Lower leg skin (tissue), 3 donors: ENCODE measurements at regions not wholly inside any gene's neighbourhood (a gene's known extent, or its start where the extent isn't known, plus 50 kb on each side); places are given as distances from the start of the nearest gene placed in this dataset.

ENCODE experiments used
- POLR2A ChIP-seq, 2 donors: fragments of 450-650 bp; IDR thresholded peaks; one replicate each; pipeline ENCODE4 v1.6.1; 2016 to 2017; ENCODE audit warnings: antibody characterized with exemption in 2 of 2, mild to moderate bottlenecking in 1 of 2, moderate library complexity in 1 of 2
- TF ChIP-seq, protein P1 (sequence below), 3 donors: fragments of 450-650 bp; IDR thresholded peaks; one replicate each; pipeline ENCODE4 v1.5.1; 2016; ENCODE audit warnings: antibody characterized with exemption in 3 of 3, mild to moderate bottlenecking in 3 of 3, moderate library complexity in 2 of 3

DNA sequence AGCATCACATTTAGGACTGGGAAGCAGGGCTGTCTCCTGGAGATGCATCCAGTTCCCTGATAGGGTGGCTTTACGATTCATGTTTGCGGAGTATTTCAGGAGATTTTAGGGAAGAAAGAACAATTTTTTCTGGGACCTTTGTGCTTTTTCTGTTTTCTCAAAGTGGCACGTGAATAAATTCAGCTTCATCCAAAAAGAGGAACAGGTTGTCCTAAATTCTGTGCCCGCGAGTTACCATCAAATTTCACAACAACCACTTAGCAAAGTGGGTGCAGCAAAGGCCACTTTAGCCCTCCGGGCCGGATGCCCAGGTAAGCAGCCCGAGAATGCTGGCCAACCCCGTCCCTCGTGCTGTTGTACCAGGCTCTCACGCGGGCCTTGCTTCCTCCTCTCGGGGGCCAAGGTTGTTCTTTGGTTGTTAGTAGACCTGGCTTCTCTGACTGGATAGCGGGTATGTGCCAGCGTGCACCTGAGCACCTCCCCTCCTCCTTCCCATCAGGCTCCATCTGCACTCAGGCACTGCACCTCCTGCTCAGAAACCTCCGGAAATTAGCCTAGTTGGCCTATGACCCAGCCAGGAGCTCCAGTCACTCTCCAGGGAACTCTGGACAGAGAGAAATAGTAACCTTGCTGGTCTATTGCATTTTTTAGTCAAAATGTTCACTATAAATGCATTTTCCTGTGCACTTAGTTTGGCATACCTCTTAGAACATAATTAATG lies 83.0 kb downstream of the CMPK2 start:
- TF ChIP-seq, protein P1, sequence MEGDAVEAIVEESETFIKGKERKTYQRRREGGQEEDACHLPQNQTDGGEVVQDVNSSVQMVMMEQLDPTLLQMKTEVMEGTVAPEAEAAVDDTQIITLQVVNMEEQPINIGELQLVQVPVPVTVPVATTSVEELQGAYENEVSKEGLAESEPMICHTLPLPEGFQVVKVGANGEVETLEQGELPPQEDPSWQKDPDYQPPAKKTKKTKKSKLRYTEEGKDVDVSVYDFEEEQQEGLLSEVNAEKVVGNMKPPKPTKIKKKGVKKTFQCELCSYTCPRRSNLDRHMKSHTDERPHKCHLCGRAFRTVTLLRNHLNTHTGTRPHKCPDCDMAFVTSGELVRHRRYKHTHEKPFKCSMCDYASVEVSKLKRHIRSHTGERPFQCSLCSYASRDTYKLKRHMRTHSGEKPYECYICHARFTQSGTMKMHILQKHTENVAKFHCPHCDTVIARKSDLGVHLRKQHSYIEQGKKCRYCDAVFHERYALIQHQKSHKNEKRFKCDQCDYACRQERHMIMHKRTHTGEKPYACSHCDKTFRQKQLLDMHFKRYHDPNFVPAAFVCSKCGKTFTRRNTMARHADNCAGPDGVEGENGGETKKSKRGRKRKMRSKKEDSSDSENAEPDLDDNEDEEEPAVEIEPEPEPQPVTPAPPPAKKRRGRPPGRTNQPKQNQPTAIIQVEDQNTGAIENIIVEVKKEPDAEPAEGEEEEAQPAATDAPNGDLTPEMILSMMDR (IDR thresholded peaks at IDR 0.05), result no peak
- TF ChIP-seq POLR2A (IDR thresholded peaks at IDR 0.05), result no peak
